WTC11 (cell line): ENCODE measurements at regions not wholly inside any gene's neighbourhood (a gene's known extent, or its start where the extent isn't known, plus 50 kb on each side); places are given as distances from the start of the nearest gene placed in this dataset.

ENCODE experiments used
- ATAC-seq: fragments of 200-7000 bp; cut with Tn5 transposase; 2 replicates; pipeline ENCODE4 v1.10.0; 2021; ENCODE audit warnings: mild to moderate bottlenecking, moderate library complexity
- CTCF ChIA-PET: fragments of 300-600 bp; sonication (Branson Sonifier 250); formaldehyde crosslinking; loops from one replicate; lab custom pipeline; 2021; ENCODE audit warnings: antibody characterized with exemption; lab: Charles Lee
- POLR2A ChIA-PET: fragments of 350-600 bp; sonication (Branson Sonifier 250); formaldehyde crosslinking; loops from one replicate; lab custom pipeline; 2021; ENCODE audit warnings: antibody characterized with exemption; lab: Charles Lee
- DNase-seq: peaks from one replicate; pipeline ENCODE4 v3.0.0; 2021; ENCODE audit warnings: low spot score
- H3K27ac Mint-ChIP-seq: 2 replicates; pipeline ENCODE4 v1.8.0; 2021; ENCODE audit warnings: mixed read lengths
- H3K27me3 Mint-ChIP-seq: 2 replicates; pipeline ENCODE4 v1.8.0; 2021; ENCODE audit warnings: low read depth, mild to moderate bottlenecking, moderate library complexity, mixed read lengths
- H3K36me3 Mint-ChIP-seq: 2 replicates; pipeline ENCODE4 v1.8.0; 2021; ENCODE audit warnings: mixed read lengths
- H3K4me1 Mint-ChIP-seq: 2 replicates; pipeline ENCODE4 v1.8.0; 2022; ENCODE audit warnings: mixed read lengths
- H3K4me3 Mint-ChIP-seq: 2 replicates; pipeline ENCODE4 v1.8.0; 2021; ENCODE audit warnings: mild to moderate bottlenecking, moderate library complexity, mixed read lengths
- H3K9me3 Mint-ChIP-seq: 2 replicates; pipeline ENCODE4 v1.8.0; 2021; ENCODE audit warnings: mixed read lengths
- ELF4 ChIP-seq: sonication (generic); formaldehyde crosslinking; IDR thresholded peaks from 2 replicates; pipeline ENCODE4 v1.8.1; 2022; ENCODE audit warnings: low read depth, mild to moderate bottlenecking, moderate library complexity, missing genetic modification reagents
- ESRRA ChIP-seq: sonication (generic); formaldehyde crosslinking; IDR thresholded peaks from 2 replicates; pipeline ENCODE4 v1.8.1; 2022; ENCODE audit warnings: mild to moderate bottlenecking, missing genetic modification reagents, borderline replicate concordance
- ETV6 ChIP-seq: sonication (generic); formaldehyde crosslinking; IDR thresholded peaks from 2 replicates; pipeline ENCODE4 v1.8.1; 2022; ENCODE audit warnings: mild to moderate bottlenecking, missing genetic modification reagents
- HMGA2 ChIP-seq: fragments of 250-450 bp; sonication (Bioruptor Pico); IDR thresholded peaks from 2 replicates; pipeline ENCODE4 v1.4.0; 2021; ENCODE audit warnings: mild to moderate bottlenecking, moderate library complexity
- JUN ChIP-seq: sonication (generic); formaldehyde crosslinking; IDR thresholded peaks from 2 replicates; pipeline ENCODE4 v1.8.0; 2023; ENCODE audit warnings: mild to moderate bottlenecking, missing genetic modification reagents
- MXD4 ChIP-seq: fragments of 250-450 bp; sonication (Bioruptor Pico); IDR thresholded peaks from 2 replicates; pipeline ENCODE4 v1.8.0; 2021; ENCODE audit warnings: mild to moderate bottlenecking, moderate library complexity, borderline replicate concordance
- MYBL2 ChIP-seq: sonication (generic); formaldehyde crosslinking; IDR thresholded peaks from 2 replicates; pipeline ENCODE4 v1.8.1; 2023; ENCODE audit warnings: mild to moderate bottlenecking, moderate library complexity, missing genetic modification reagents
- NFATC4 ChIP-seq: fragments of 250-450 bp; sonication (Bioruptor Pico); IDR thresholded peaks from 2 replicates; pipeline ENCODE4 v1.9.0; 2021; ENCODE audit warnings: mild to moderate bottlenecking
- NFYB ChIP-seq: sonication (generic); formaldehyde crosslinking; conservative IDR thresholded peaks from 2 replicates; pipeline ENCODE4 v1.8.0; 2022; ENCODE audit warnings: low read depth, missing genetic modification reagents
- NR2C2 ChIP-seq: sonication (generic); formaldehyde crosslinking; IDR thresholded peaks from 2 replicates; pipeline ENCODE4 v1.8.0; 2022; ENCODE audit warnings: mild to moderate bottlenecking, missing genetic modification reagents
- SMAD4 ChIP-seq: sonication (generic); formaldehyde crosslinking; IDR thresholded peaks from 2 replicates; pipeline ENCODE4 v1.8.0; 2022; ENCODE audit warnings: mild to moderate bottlenecking, missing genetic modification reagents
- TEAD1 ChIP-seq: sonication (generic); formaldehyde crosslinking; IDR thresholded peaks from 2 replicates; pipeline ENCODE4 v1.8.0; 2022; ENCODE audit warnings: mild to moderate bottlenecking, missing genetic modification reagents
- TF ChIP-seq, protein P1 (sequence below): fragments of 200-600 bp; IDR thresholded peaks from 2 replicates; pipeline ENCODE4 v1.8.0; 2022; ENCODE audit warnings: antibody characterized with exemption
- TF ChIP-seq, protein P2 (sequence below): sonication (generic); formaldehyde crosslinking; IDR thresholded peaks from 2 replicates; pipeline ENCODE4 v1.8.1; 2023; ENCODE audit warnings: mild to moderate bottlenecking, missing genetic modification reagents
- TF ChIP-seq, protein P3 (sequence below): sonication (generic); formaldehyde crosslinking; IDR thresholded peaks from 2 replicates; pipeline ENCODE4 v1.8.0; 2022; ENCODE audit warnings: mild to moderate bottlenecking, missing genetic modification reagents
- TF ChIP-seq, protein P4 (sequence below): sonication (generic); formaldehyde crosslinking; IDR thresholded peaks from 2 replicates; pipeline ENCODE4 v1.8.1; 2022; ENCODE audit warnings: low read depth, missing genetic modification reagents, borderline replicate concordance
- TF ChIP-seq, protein P5 (sequence below): fragments of 250-450 bp; sonication (Bioruptor Pico); IDR thresholded peaks from 2 replicates; pipeline ENCODE4 v1.9.0; 2021; ENCODE audit warnings: moderate library complexity, mild to moderate bottlenecking, inconsistent platforms, borderline replicate concordance
- TF ChIP-seq, protein P6 (sequence below): fragments of 250-450 bp; sonication (Bioruptor Pico); IDR thresholded peaks from 2 replicates; pipeline ENCODE4 v1.9.0; 2021; ENCODE audit warnings: mild to moderate bottlenecking, borderline replicate concordance
- TF ChIP-seq, protein P7 (sequence below): sonication (generic); formaldehyde crosslinking; IDR thresholded peaks from 2 replicates; pipeline ENCODE4 v1.8.1; 2022; ENCODE audit warnings: low read depth, mild to moderate bottlenecking, moderate library complexity, missing genetic modification reagents, borderline replicate concordance
- TF ChIP-seq, protein P8 (sequence below): sonication (generic); formaldehyde crosslinking; IDR thresholded peaks from 2 replicates; pipeline ENCODE4 v1.8.0; 2022; ENCODE audit warnings: mild to moderate bottlenecking, missing genetic modification reagents

DNA sequence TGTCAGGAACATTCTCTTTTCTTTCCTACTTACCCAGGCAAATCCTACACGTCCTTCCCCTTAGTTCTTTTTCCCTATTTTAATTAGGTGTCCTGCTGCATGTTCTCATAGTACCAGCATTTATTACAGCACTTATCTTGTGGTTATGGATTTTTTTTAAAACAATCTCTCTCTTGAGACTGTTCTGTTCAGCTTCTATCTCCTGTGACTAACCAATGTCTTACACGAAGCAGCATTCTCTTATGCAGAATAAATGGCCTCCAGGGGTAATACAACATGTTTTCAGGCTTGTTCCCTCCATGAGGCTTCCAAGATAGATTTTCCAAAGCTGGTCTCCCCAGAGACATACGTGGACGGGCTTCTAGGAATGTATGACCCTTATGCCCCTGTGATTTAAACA, 1096.1 kb upstream of the CELF2 start (continued):
- TF ChIP-seq SMAD4 (CRISPR knock-in tag) (no peak), JUN (CRISPR knock-in tag) (no peak), ELF4 (no peak)
- TF ChIP-seq, protein P1, sequence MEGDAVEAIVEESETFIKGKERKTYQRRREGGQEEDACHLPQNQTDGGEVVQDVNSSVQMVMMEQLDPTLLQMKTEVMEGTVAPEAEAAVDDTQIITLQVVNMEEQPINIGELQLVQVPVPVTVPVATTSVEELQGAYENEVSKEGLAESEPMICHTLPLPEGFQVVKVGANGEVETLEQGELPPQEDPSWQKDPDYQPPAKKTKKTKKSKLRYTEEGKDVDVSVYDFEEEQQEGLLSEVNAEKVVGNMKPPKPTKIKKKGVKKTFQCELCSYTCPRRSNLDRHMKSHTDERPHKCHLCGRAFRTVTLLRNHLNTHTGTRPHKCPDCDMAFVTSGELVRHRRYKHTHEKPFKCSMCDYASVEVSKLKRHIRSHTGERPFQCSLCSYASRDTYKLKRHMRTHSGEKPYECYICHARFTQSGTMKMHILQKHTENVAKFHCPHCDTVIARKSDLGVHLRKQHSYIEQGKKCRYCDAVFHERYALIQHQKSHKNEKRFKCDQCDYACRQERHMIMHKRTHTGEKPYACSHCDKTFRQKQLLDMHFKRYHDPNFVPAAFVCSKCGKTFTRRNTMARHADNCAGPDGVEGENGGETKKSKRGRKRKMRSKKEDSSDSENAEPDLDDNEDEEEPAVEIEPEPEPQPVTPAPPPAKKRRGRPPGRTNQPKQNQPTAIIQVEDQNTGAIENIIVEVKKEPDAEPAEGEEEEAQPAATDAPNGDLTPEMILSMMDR = no peak
- TF ChIP-seq, protein P2, sequence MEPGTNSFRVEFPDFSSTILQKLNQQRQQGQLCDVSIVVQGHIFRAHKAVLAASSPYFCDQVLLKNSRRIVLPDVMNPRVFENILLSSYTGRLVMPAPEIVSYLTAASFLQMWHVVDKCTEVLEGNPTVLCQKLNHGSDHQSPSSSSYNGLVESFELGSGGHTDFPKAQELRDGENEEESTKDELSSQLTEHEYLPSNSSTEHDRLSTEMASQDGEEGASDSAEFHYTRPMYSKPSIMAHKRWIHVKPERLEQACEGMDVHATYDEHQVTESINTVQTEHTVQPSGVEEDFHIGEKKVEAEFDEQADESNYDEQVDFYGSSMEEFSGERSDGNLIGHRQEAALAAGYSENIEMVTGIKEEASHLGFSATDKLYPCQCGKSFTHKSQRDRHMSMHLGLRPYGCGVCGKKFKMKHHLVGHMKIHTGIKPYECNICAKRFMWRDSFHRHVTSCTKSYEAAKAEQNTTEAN (CRISPR knock-in tag) = no peak

DNA sequence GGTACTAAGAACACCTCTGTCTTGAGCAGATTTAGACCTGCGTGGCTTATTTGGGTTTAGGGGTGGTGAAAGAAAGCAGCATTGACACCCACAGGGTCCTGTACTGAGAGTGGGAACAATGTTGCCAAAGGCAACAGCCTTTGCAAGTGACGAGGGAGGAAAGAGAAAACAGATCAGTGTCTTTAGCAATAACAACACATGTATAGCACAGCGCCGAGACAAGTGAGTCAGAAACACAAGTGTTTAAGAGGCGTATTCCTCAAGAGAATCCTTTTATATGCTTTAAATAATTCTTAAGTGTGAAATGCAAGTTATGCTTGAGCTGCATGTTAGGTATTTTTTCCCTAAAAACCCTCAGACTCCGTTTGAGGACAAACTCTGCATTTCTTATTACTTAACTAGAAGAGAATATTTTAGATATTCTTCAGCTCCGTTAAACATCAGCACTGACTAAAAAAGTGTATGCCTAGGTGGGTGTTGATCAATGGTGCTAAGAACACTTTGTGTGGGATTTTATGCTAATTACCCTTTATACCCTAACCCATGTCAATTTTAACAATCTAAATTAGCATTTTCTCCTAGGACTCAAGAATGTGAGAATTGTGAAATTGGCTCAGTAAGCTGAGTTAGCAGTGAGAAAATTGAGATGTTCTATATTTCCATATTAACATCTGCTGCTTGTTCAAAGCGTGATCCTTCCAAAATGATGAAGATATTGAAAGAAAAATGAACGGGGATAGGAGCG, 1095.4 kb upstream of the CELF2 start:
- Mint-ChIP-seq H3K4me1 (peaks cover 2% of the 10 kb centered on the region; the same call in 1 of the 2 replicates), H3K36me3 (no peaks in the 10 kb centered on the region), H3K27me3 (no peaks in the 10 kb centered on the region), H3K4me3 (no peak overlapping the region), H3K9me3 (peaks cover 17% of the 10 kb centered on the region), H3K27ac (no peak overlapping the region)
- CTCF ChIA-PET = no interaction called here
- DNase-seq (no peak), ATAC-seq (no peak)
- TF ChIP-seq, protein P3, sequence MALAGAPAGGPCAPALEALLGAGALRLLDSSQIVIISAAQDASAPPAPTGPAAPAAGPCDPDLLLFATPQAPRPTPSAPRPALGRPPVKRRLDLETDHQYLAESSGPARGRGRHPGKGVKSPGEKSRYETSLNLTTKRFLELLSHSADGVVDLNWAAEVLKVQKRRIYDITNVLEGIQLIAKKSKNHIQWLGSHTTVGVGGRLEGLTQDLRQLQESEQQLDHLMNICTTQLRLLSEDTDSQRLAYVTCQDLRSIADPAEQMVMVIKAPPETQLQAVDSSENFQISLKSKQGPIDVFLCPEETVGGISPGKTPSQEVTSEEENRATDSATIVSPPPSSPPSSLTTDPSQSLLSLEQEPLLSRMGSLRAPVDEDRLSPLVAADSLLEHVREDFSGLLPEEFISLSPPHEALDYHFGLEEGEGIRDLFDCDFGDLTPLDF (CRISPR knock-in tag) = no peak
- TF ChIP-seq, protein P2 (CRISPR knock-in tag) = no peak
- TF ChIP-seq HMGA2 = no peak
- TF ChIP-seq ESRRA = no peak
- TF ChIP-seq NFATC4 (CRISPR knock-in tag) = no peak
- TF ChIP-seq MXD4 (CRISPR knock-in tag) = no peak
- TF ChIP-seq NR2C2 (CRISPR knock-in tag) = no peak
- TF ChIP-seq NFYB = no peak
- TF ChIP-seq, protein P4, sequence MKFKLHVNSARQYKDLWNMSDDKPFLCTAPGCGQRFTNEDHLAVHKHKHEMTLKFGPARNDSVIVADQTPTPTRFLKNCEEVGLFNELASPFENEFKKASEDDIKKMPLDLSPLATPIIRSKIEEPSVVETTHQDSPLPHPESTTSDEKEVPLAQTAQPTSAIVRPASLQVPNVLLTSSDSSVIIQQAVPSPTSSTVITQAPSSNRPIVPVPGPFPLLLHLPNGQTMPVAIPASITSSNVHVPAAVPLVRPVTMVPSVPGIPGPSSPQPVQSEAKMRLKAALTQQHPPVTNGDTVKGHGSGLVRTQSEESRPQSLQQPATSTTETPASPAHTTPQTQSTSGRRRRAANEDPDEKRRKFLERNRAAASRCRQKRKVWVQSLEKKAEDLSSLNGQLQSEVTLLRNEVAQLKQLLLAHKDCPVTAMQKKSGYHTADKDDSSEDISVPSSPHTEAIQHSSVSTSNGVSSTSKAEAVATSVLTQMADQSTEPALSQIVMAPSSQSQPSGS (CRISPR knock-in tag) = no peak
- no peak for TF ChIP-seq TEAD1 (CRISPR knock-in tag)
- TF ChIP-seq, protein P5, sequence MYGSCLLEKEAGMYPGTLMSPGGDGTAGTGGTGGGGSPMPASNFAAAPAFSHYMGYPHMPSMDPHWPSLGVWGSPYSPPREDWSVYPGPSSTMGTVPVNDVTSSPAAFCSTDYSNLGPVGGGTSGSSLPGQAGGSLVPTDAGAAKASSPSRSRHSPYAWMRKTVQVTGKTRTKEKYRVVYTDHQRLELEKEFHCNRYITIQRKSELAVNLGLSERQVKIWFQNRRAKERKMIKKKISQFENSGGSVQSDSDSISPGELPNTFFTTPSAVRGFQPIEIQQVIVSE (CRISPR knock-in tag) = no peak
- POLR2A ChIA-PET = no interaction called here

DNA sequence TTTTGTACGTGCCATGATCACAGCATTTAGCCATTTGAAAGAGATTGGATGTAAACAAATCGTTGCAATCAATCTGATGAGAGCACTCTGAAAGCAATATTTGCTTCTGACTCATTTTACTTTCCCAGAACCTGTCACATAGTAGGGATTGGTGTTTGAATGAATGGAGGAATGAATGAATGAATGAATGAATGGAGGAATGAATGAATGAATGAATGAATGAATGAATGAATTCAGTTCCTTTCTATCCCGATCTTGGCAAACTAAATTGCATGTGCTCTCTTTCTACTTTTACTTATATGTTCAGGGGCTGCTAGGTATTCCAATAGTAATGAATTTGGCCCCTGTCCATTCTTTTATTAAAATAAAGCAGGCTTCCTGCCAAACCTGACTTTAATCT, 1091.7 kb upstream of the CELF2 start:
- no peaks in the 10 kb centered on the region for H3K27me3 Mint-ChIP-seq
- no peaks in the 10 kb centered on the region for H3K36me3 Mint-ChIP-seq
- DNase-seq = no peak
- no peak for ATAC-seq
- H3K9me3 Mint-ChIP-seq = peaks cover 14% of the 10 kb centered on the region
- ChIA-PET POLR2A (no interaction called here), CTCF (no interaction called here)
- no peak overlapping the region for H3K4me3 Mint-ChIP-seq
- no peak overlapping the region for H3K27ac Mint-ChIP-seq
- peaks cover 2% of the 10 kb centered on the region; the same call in 1 of the 2 replicates for H3K4me1 Mint-ChIP-seq
- TF ChIP-seq, protein P6, sequence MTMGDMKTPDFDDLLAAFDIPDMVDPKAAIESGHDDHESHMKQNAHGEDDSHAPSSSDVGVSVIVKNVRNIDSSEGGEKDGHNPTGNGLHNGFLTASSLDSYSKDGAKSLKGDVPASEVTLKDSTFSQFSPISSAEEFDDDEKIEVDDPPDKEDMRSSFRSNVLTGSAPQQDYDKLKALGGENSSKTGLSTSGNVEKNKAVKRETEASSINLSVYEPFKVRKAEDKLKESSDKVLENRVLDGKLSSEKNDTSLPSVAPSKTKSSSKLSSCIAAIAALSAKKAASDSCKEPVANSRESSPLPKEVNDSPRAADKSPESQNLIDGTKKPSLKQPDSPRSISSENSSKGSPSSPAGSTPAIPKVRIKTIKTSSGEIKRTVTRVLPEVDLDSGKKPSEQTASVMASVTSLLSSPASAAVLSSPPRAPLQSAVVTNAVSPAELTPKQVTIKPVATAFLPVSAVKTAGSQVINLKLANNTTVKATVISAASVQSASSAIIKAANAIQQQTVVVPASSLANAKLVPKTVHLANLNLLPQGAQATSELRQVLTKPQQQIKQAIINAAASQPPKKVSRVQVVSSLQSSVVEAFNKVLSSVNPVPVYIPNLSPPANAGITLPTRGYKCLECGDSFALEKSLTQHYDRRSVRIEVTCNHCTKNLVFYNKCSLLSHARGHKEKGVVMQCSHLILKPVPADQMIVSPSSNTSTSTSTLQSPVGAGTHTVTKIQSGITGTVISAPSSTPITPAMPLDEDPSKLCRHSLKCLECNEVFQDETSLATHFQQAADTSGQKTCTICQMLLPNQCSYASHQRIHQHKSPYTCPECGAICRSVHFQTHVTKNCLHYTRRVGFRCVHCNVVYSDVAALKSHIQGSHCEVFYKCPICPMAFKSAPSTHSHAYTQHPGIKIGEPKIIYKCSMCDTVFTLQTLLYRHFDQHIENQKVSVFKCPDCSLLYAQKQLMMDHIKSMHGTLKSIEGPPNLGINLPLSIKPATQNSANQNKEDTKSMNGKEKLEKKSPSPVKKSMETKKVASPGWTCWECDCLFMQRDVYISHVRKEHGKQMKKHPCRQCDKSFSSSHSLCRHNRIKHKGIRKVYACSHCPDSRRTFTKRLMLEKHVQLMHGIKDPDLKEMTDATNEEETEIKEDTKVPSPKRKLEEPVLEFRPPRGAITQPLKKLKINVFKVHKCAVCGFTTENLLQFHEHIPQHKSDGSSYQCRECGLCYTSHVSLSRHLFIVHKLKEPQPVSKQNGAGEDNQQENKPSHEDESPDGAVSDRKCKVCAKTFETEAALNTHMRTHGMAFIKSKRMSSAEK (CRISPR knock-in tag) = no peak
- no peak for TF ChIP-seq ETV6
- TF ChIP-seq, protein P7, sequence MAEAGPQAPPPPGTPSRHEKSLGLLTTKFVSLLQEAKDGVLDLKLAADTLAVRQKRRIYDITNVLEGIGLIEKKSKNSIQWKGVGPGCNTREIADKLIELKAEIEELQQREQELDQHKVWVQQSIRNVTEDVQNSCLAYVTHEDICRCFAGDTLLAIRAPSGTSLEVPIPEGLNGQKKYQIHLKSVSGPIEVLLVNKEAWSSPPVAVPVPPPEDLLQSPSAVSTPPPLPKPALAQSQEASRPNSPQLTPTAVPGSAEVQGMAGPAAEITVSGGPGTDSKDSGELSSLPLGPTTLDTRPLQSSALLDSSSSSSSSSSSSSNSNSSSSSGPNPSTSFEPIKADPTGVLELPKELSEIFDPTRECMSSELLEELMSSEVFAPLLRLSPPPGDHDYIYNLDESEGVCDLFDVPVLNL = no peak
- TF ChIP-seq, protein P8, sequence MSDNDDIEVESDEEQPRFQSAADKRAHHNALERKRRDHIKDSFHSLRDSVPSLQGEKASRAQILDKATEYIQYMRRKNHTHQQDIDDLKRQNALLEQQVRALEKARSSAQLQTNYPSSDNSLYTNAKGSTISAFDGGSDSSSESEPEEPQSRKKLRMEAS (CRISPR knock-in tag) = no peak
- no peak for TF ChIP-seq MYBL2
